GM18498 (cell line): ENCODE measurements at regions not wholly inside any gene's neighbourhood (a gene's known extent, or its start where the extent isn't known, plus 50 kb on each side); places are given as distances from the start of the nearest gene placed in this dataset.

Source experiments
- ATAC-seq: cut with Tn5 transposase; IDR thresholded peaks from one replicate; pipeline ENCODE4 v1.9.1; 2021; ENCODE audit warnings: mild to moderate bottlenecking, moderate library complexity; ENCODE audit not compliant: unreplicated experiment

DNA sequence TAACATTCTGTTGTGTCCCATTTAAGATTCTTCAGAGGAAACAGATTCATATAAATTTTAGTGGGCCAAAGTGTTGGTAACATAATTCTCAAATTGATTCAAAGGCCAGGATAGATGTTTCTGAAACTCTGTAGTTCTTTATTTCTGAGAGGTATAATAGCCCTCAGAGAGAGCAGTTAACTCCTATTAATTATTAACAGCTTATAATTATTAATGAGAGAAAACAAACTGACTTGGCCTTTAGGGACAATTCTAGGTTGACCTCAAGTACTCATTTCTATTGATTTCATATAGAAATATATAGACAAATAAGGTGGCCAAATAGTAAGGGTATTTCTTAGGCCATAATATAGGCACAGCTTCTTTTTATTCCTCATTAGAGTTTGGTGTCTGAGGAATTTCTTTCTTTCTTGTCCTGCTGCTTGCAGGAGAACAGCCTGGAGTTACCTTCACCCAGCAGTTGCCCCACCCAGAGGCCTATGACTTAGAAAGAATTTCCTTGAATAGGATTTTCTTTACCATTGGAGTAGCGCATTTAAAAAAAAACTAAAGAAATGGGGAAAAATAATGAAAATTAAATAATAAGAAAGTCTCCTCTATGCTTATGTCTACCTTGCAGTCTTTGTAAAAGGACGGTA is 1430.1 kb upstream of the SPRY2 start:
- no peak for ATAC-seq

GRCh38 chr13:81762449-81762848 is 1421.5 kb upstream of the SPRY2 start:
- ATAC-seq, result no peak

DNA sequence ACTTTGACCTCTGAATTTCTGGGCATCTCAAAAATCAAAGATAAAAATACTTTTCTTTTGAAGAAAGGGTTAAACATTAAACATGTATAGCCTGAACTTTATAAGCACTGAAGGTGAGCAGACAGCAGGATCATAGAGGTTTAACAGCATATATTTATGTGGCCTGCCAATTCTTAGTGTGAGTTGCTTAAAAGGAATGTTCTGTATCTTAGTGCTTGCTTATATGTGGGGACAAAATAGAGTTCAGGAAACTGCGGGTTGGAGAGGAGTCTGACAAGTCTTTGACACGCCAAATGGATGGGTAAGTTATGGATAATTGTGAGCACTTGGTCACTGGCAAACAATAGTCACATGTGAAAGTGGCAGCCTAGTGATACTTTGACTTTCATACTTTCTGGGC is 1419.4 kb upstream of the SPRY2 start:
- no peak for ATAC-seq

GRCh38 chr13:81757348-81757970 is 1416.5 kb upstream of the SPRY2 start:
- no peak for ATAC-seq

GRCh38 chr13:81745391-81745790 is 1404.5 kb upstream of the SPRY2 start:
- no peak for ATAC-seq

DNA sequence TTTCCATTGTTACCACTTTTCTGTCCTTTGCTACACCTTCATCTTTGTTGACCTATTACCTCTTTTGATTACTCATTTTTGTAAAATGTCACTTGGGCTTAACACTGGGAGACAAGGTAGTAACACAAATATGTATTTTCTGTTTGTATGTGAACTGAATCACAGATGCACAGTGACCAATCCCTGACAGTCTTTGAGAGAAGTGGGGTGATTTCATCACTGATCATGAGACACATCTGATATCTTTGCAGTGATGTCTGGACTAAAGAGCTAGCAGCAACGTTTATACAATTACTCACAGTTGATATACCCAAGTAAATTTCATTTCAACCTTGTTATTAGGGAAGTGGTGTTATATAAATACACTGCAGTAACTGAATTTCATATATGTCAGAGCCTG is 1397.4 kb upstream of the SPRY2 start:
- no peak for ATAC-seq

DNA sequence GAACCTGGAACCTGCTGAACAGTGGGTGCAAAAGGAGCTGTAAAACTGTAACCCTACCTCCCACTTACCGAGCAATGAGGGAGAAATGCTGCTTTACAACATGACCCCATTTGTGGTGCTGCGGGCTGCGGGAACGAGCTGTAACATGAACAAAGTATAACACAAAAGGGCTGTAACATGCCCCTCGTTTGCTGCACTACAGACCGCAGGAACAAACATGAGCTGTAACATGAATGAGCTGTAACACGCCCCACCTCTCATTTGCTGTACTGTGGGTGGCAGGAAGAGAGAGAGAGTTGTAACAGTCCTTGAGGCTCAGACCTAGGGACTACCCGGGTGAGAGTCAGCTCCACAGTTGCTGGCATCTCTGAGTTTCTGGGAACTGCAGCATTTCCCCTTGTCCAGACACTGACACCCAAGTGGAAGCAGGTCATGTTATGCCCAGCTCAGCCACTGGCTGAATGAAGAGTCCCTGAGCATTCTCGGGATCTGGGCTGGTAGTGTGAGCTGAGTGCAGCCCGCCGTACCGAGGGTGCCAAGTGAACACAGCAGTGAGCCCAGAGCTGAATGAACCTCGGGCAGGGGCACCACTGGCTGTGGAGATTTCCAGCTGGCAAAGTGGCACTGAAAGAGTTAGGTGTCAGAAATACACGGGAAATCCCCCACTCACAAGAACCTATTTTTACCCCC is 1385.3 kb upstream of the SPRY2 start:
- no peak for ATAC-seq

DNA sequence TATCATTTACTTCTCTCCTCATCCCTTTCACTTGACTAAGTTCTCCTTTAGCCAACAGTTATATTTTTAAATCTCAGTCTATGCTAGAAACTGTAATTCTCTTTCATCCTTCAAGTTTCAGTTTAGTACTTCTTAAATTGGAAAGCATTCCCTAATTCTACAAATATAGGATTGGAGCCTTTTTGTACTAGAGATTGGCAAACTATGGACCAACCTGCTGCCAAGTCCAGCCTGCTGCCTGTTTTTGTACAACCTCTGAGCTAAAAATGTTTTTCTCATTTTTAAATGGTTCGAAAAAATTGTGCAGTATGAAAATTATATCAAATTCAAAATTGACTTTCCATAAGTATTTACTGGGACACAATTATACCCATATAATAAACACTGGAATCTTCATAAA is 1381.5 kb upstream of the SPRY2 start:
- no peak for ATAC-seq

GRCh38 chr13:81721400-81721799 is 1380.5 kb upstream of the SPRY2 start:
- no peak for ATAC-seq

DNA sequence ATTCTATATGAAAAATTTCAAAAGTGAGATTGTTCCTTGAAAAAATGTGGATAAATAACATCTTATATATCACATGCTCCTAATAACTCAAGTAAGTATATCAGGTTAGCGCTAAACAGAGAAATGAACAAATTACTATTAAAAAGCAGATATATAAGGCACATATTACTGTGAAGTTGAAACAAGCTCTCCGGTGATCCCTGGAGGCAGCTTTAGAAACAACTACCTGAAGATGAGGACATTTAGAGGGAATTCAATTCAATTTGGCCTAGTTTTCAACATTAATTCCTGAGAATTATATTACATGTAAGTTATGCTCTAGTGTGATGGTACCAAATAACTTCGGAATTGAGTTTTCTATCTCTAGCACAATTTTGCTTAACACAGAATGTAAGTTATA is 1373.6 kb upstream of the SPRY2 start:
- no peak for ATAC-seq

DNA sequence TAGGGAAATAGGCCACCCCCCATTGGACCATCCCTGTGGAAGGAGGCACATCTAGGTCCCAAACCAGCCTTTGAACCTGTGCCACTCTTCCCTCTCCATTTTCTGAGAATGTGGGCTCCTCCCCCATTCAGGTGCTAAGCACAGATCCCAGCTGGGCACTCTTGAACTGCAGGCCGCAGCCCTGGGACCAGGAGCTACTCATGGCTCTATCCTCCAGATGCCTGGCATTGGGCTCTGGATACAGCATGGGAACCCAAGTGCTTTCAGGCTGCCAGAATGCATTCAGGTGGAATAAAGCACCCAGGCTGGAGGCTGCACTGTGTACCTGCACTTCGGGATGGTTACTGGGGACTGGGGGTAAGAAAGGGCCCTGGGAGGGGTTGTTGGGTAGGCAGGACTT is 1372.3 kb upstream of the SPRY2 start:
- no peak for ATAC-seq

GRCh38 chr13:81697826-81698225 is 1356.9 kb upstream of the SPRY2 start:
- no peak for ATAC-seq

GRCh38 chr13:81686877-81687276 is 1346.0 kb upstream of the SPRY2 start:
- no peak for ATAC-seq

- ATAC-seq, result no peak
Measured at GRCh38 chr13:81683521-81683920, 1342.6 kb upstream of the SPRY2 start.

GRCh38 chr13:81682081-81682630 is 1341.2 kb upstream of the SPRY2 start:
- no peak for ATAC-seq

DNA sequence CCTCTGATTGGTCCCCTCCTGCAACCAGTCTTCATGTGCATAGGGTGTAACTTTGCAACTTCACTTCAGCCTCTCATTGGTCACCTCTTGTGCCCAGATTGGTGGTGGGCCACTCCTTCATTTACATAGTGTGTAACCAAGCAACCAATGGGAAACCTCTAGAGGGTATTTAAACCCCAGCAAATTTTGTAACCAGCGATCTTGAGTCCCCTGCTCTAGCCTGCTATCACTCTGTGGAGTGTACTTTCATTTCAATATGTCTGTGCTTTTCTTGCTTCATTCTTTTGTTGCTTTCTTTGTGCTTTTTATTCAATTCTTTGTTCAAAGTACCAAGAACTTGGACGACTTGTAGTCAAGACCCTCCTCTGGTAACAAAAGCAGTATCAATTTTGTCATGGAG is 1336.9 kb upstream of the SPRY2 start:
- no peak for ATAC-seq

DNA sequence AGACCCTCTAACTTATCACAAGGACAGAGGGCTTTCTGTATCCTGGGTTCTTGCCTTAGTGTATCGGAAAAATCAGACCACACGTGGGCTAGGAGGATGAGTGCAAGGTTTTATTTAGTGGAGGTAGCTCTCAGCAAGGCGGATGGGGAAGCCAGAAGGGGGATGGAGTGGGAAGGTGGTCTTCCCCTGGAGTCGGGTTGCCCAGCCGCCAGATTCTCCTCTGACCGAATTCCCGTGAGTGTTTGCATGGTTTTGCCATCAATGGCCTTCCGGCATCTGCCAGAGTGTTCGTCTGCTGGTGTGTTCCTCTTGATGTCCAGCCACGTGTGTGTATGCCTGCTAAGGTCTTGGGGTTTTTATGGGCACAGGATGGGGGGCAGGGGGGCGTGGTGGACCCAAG is 1335.1 kb upstream of the SPRY2 start:
- ATAC-seq, result no peak

DNA sequence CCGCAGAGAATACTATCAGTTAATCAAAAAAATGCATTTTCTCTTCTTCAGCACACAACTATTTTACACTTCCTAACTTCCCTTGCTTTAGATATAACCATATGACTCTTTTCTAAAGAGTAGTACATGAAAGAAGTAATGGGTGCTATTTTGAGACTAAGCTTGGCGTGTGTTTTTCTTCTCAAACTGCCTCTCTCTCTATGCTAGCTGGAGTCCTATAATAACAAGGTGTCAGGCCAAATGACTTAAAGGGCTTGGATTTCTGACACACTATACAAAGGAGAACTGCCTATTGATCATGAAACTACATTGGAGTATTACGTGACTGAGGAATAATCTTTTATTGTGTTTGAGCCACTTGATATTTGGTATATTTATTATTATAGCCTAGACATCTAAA is 1330.1 kb upstream of the SPRY2 start:
- no peak for ATAC-seq

DNA sequence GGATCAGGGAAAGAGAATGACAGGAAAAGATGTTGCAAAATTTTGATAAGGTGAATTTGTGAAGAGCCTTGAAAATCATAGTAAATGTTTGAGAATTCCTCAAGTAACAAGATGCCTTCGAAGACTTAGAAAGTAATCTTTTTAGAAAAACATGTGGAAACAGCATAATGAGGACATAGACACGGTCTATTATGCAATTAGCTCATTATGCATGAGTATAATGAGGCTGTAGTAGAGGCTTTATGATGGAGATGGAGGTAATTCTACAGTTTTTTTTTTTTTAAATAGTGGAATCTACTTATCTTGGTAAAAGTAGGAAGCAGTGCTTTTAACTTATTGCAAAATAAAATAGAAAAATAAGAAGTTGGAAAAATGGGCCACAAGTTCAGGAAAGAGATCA is 1329.1 kb upstream of the SPRY2 start:
- ATAC-seq, result no peak

GRCh38 chr13:81664872-81665271 is 1323.9 kb upstream of the SPRY2 start:
- ATAC-seq, result no peak

DNA sequence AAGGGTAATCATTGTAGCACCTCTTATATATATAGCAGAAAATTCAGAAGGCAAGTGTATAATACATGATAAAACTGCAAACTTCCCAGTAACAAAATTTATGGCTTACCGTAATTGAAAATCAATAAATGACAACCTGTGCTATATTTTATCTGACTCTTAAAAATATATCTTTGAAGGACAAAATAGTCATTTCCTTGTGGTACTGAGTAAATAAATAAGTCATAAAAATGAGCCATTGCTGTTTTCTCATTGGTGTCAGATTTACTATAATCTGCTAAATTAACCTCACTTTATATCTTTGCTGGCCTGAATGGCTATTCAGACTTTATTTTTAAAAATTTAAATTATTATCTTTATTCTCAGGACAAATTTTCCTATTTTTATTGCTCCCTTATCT is 1319.1 kb upstream of the SPRY2 start:
- ATAC-seq, result no peak
